ENCODE measurements at regions not wholly inside any gene's neighbourhood (a gene's known extent, or its start where the extent isn't known, plus 50 kb on each side); places are given as distances from the start of the nearest gene placed in this dataset.

GRCh38 chr2:81148323-81148722 lies 843.8 kb upstream of the LRRTM1 start:
- no peaks in the 10 kb centered on the region for H3K36me3 ChIP-seq (ENCODE audit: insufficient read depth, low read length)
- TF ChIP-seq POLR2AphosphoS5 (IDR thresholded peaks at IDR 0.05; ENCODE audit: borderline replicate concordance, low read depth, low read length) (no peak), EZH2 (IDR thresholded peaks at IDR 0.05) (no peak)
- H3K27ac ChIP-seq: no peak overlapping the region
- no peak overlapping the region for H3K9ac ChIP-seq (ENCODE audit: insufficient read length)
- no peaks in the 10 kb centered on the region for H3K9me3 ChIP-seq (ENCODE audit: low read depth, low read length)
- no peak overlapping the region for H3K4me3 ChIP-seq
- DNase-seq (ENCODE audit: low read depth, low spot score): no peak

GRCh38 chr2:81136296-81136695 lies 831.7 kb upstream of the LRRTM1 start:
- Histone ChIP-seq H3K4me3 (no peak overlapping the region), H3K27ac (no peak overlapping the region), H3K9me3 (ENCODE audit: low read depth, low read length) (no peaks in the 10 kb centered on the region), H3K36me3 (ENCODE audit: insufficient read depth, low read length) (no peaks in the 10 kb centered on the region), H3K9ac (ENCODE audit: insufficient read length) (no peak overlapping the region)
- no peak for DNase-seq (ENCODE audit: low read depth, low spot score)
- TF ChIP-seq POLR2AphosphoS5 (IDR thresholded peaks at IDR 0.05; ENCODE audit: borderline replicate concordance, low read depth, low read length): no peak
- no peak for TF ChIP-seq FOXP2 (optimal IDR thresholded peaks at IDR 0.05; ENCODE audit: control extremely low read depth, extremely low read length, insufficient read depth)
- no peak for TF ChIP-seq EZH2 (IDR thresholded peaks at IDR 0.05)

- Histone ChIP-seq H3K9me3 (ENCODE audit: low read depth, low read length) (no peaks in the 10 kb centered on the region), H3K9ac (ENCODE audit: insufficient read length) (no peak overlapping the region), H3K36me3 (ENCODE audit: insufficient read depth, low read length) (no peaks in the 10 kb centered on the region), H3K27ac (no peak overlapping the region), H3K4me3 (no peak overlapping the region)
- DNase-seq (ENCODE audit: low read depth, low spot score): no peak
- TF ChIP-seq POLR2AphosphoS5 (IDR thresholded peaks at IDR 0.05; ENCODE audit: borderline replicate concordance, low read depth, low read length): no peak
- no peak for TF ChIP-seq EZH2 (IDR thresholded peaks at IDR 0.05)
- no peak for TF ChIP-seq FOXP2 (optimal IDR thresholded peaks at IDR 0.05; ENCODE audit: control extremely low read depth, extremely low read length, insufficient read depth)
Observed at GRCh38 chr2:81097361-81097760, 792.8 kb upstream of the LRRTM1 start.

GRCh38 chr2:81093031-81093430 lies 788.5 kb upstream of the LRRTM1 start:
- Histone ChIP-seq H3K9ac (ENCODE audit: insufficient read length) (no peak overlapping the region), H3K9me3 (ENCODE audit: low read depth, low read length) (no peaks in the 10 kb centered on the region), H3K36me3 (ENCODE audit: insufficient read depth, low read length) (no peaks in the 10 kb centered on the region), H3K27ac (no peak overlapping the region), H3K4me3 (no peak overlapping the region)
- no peak for DNase-seq (ENCODE audit: low read depth, low spot score)
- TF ChIP-seq FOXP2 (optimal IDR thresholded peaks at IDR 0.05; ENCODE audit: control extremely low read depth, extremely low read length, insufficient read depth) (no peak), POLR2AphosphoS5 (IDR thresholded peaks at IDR 0.05; ENCODE audit: borderline replicate concordance, low read depth, low read length) (no peak), EZH2 (IDR thresholded peaks at IDR 0.05) (no peak)

- H3K4me3 ChIP-seq: no peak overlapping the region
- TF ChIP-seq EZH2 (IDR thresholded peaks at IDR 0.05): no peak
- TF ChIP-seq POLR2AphosphoS5 (IDR thresholded peaks at IDR 0.05; ENCODE audit: borderline replicate concordance, low read depth, low read length): no peak
- TF ChIP-seq FOXP2 (optimal IDR thresholded peaks at IDR 0.05; ENCODE audit: control extremely low read depth, extremely low read length, insufficient read depth): no peak
Observed at GRCh38 chr2:81087646-81088045, 783.1 kb upstream of the LRRTM1 start.

GRCh38 chr2:81084101-81084500 lies 779.5 kb upstream of the LRRTM1 start:
- no peaks in the 10 kb centered on the region for H3K36me3 ChIP-seq (ENCODE audit: insufficient read depth, low read length)
- peak; percentile 12 for DNase-seq (ENCODE audit: low read depth, low spot score)
- no peaks in the 10 kb centered on the region for H3K9me3 ChIP-seq (ENCODE audit: low read depth, low read length)
- no peak for TF ChIP-seq POLR2AphosphoS5 (IDR thresholded peaks at IDR 0.05; ENCODE audit: borderline replicate concordance, low read depth, low read length)
- H3K9ac ChIP-seq (ENCODE audit: insufficient read length): peak overlapping the region; percentile 46
- H3K4me3 ChIP-seq: peak overlapping the region; percentile 20; the same call in 1 of the 2 replicates
- peak overlapping the region; percentile 60; the same call in 1 of the 2 replicates for H3K27ac ChIP-seq

More at GRCh38 chr2:81087646-81088045, 783.1 kb upstream of the LRRTM1 start:
- no peak for DNase-seq (ENCODE audit: low read depth, low spot score)
- Histone ChIP-seq H3K27ac (no peak overlapping the region), H3K9me3 (ENCODE audit: low read depth, low read length) (no peaks in the 10 kb centered on the region), H3K36me3 (ENCODE audit: insufficient read depth, low read length) (no peaks in the 10 kb centered on the region), H3K9ac (ENCODE audit: insufficient read length) (no peak overlapping the region)

- no peak overlapping the region for H3K27ac ChIP-seq
- TF ChIP-seq EZH2 (IDR thresholded peaks at IDR 0.05) (no peak), FOXP2 (optimal IDR thresholded peaks at IDR 0.05; ENCODE audit: control extremely low read depth, extremely low read length, insufficient read depth) (no peak), POLR2AphosphoS5 (IDR thresholded peaks at IDR 0.05; ENCODE audit: borderline replicate concordance, low read depth, low read length) (no peak)
- no peak for DNase-seq (ENCODE audit: low read depth, low spot score)
- no peaks in the 10 kb centered on the region for H3K36me3 ChIP-seq (ENCODE audit: insufficient read depth, low read length)
- no peak overlapping the region for H3K9ac ChIP-seq (ENCODE audit: insufficient read length)
- H3K9me3 ChIP-seq (ENCODE audit: low read depth, low read length): no peaks in the 10 kb centered on the region
- no peak overlapping the region for H3K4me3 ChIP-seq
Observed at GRCh38 chr2:81078631-81079030, 774.1 kb upstream of the LRRTM1 start.

- DNase-seq (ENCODE audit: low read depth, low spot score): no peak
- H3K27ac ChIP-seq: no peak overlapping the region
- no peaks in the 10 kb centered on the region for H3K36me3 ChIP-seq (ENCODE audit: insufficient read depth, low read length)
- no peaks in the 10 kb centered on the region for H3K9me3 ChIP-seq (ENCODE audit: low read depth, low read length)
- no peak overlapping the region for H3K9ac ChIP-seq (ENCODE audit: insufficient read length)
- no peak for TF ChIP-seq POLR2AphosphoS5 (IDR thresholded peaks at IDR 0.05; ENCODE audit: borderline replicate concordance, low read depth, low read length)
- no peak for TF ChIP-seq FOXP2 (optimal IDR thresholded peaks at IDR 0.05; ENCODE audit: control extremely low read depth, extremely low read length, insufficient read depth)
- no peak for TF ChIP-seq EZH2 (IDR thresholded peaks at IDR 0.05)
- H3K4me3 ChIP-seq: no peak overlapping the region
Observed at GRCh38 chr2:81078102-81078501, 773.5 kb upstream of the LRRTM1 start.

GRCh38 chr2:81077396-81077795 lies 772.8 kb upstream of the LRRTM1 start:
- peak; percentile 18 for DNase-seq (ENCODE audit: low read depth, low spot score)
- Histone ChIP-seq H3K4me3 (no peak overlapping the region), H3K27ac (peak overlapping the region; percentile 30; the same call in 1 of the 2 replicates), H3K36me3 (ENCODE audit: insufficient read depth, low read length) (no peaks in the 10 kb centered on the region), H3K9ac (ENCODE audit: insufficient read length) (no peak overlapping the region), H3K9me3 (ENCODE audit: low read depth, low read length) (no peaks in the 10 kb centered on the region)
- TF ChIP-seq FOXP2 (optimal IDR thresholded peaks at IDR 0.05; ENCODE audit: control extremely low read depth, extremely low read length, insufficient read depth) (no peak), EZH2 (IDR thresholded peaks at IDR 0.05) (no peak), POLR2AphosphoS5 (IDR thresholded peaks at IDR 0.05; ENCODE audit: borderline replicate concordance, low read depth, low read length) (no peak)

Data from SK-N-MC (cell line).